ENCODE measurements at regions not wholly inside any gene's neighbourhood (a gene's known extent, or its start where the extent isn't known, plus 50 kb on each side); places are given as distances from the start of the nearest gene placed in this dataset.

GRCh38 chr21:32182449-32182848 is 96.4 kb downstream of the MIS18A start:
- Histone ChIP-seq H3K4me1 (ENCODE audit: insufficient read depth, low read length) (no peaks in the 10 kb centered on the region; the same call in 1 of the 2 replicates), H3K18ac (ENCODE audit: insufficient read length, low read depth, low read length) (no peak overlapping the region), H3K9me3 (ENCODE audit: control insufficient read depth, low read depth, low read length) (no peaks in the 10 kb centered on the region), H4K8ac (replicated peaks; ENCODE audit: insufficient read length, low read depth, low read length) (no peak overlapping the region), H3K23ac (ENCODE audit: insufficient read length, low read depth, low read length) (no peak overlapping the region), H2BK15ac (ENCODE audit: low read depth, low read length) (no peak overlapping the region), H4K5ac (ENCODE audit: insufficient read length, low read depth, low read length) (no peak overlapping the region), H4K91ac (ENCODE audit: insufficient read length, low read depth, low read length) (no peak overlapping the region), H2AK5ac (ENCODE audit: insufficient read length, low read length) (no peak overlapping the region), H3K27me3 (ENCODE audit: insufficient read depth, low read length) (no peaks in the 10 kb centered on the region), H3K56ac (ENCODE audit: insufficient read length, low read depth, low read length) (no peak overlapping the region), H3K4me2 (ENCODE audit: insufficient read depth, insufficient read length, low read length) (no peak overlapping the region), H3K27ac (ENCODE audit: insufficient read length, low read depth, low read length) (no peak overlapping the region), H3K79me1 (ENCODE audit: insufficient read depth, low read depth, low read length, poor library complexity, severe bottlenecking) (no peaks in the 10 kb centered on the region), H2BK5ac (ENCODE audit: insufficient read length, low read length) (no peak overlapping the region), H2BK20ac (ENCODE audit: low read depth, low read length, poor library complexity, severe bottlenecking) (no peak overlapping the region), H2BK12ac (ENCODE audit: insufficient read length, low read depth, low read length) (no peak overlapping the region), H2AFZ (ENCODE audit: low read length) (no peak overlapping the region), H3K4ac (ENCODE audit: low read depth, low read length) (no peak overlapping the region), H2BK120ac (ENCODE audit: low read depth, low read length, poor library complexity, severe bottlenecking) (no peak overlapping the region), H4K20me1 (ENCODE audit: control insufficient read depth, insufficient read depth, insufficient read length) (no peaks in the 10 kb centered on the region), H3T11ph (ENCODE audit: low read length) (no peak overlapping the region), H3K79me2 (ENCODE audit: insufficient read depth, low read length) (no peaks in the 10 kb centered on the region), H3K9ac (ENCODE audit: extremely low read depth, insufficient read length, low read length) (no peak overlapping the region), H3K14ac (ENCODE audit: insufficient read depth, low read length) (no peak overlapping the region), H3K23me2 (ENCODE audit: insufficient read length, low read depth, low read length, poor library complexity, severe bottlenecking) (no peaks in the 10 kb centered on the region)
- TF ChIP-seq, protein P1, sequence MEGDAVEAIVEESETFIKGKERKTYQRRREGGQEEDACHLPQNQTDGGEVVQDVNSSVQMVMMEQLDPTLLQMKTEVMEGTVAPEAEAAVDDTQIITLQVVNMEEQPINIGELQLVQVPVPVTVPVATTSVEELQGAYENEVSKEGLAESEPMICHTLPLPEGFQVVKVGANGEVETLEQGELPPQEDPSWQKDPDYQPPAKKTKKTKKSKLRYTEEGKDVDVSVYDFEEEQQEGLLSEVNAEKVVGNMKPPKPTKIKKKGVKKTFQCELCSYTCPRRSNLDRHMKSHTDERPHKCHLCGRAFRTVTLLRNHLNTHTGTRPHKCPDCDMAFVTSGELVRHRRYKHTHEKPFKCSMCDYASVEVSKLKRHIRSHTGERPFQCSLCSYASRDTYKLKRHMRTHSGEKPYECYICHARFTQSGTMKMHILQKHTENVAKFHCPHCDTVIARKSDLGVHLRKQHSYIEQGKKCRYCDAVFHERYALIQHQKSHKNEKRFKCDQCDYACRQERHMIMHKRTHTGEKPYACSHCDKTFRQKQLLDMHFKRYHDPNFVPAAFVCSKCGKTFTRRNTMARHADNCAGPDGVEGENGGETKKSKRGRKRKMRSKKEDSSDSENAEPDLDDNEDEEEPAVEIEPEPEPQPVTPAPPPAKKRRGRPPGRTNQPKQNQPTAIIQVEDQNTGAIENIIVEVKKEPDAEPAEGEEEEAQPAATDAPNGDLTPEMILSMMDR (conservative IDR thresholded peaks at IDR 0.05): no peak
- Mint-ChIP-seq H3K4me1 (peaks cover 13 to 16% of the 10 kb centered on the region in 2 experiments), H3K9me3 (no peaks in the 10 kb centered on the region; a peak in 2 of 5 replicates), H3K36me3 (ENCODE audit: insufficient read depth in 1 of 3, low read depth in 3 of 3) (no peaks in the 10 kb centered on the region), H3K27ac (no peak overlapping the region), H3K4me3 (no peak overlapping the region), H3K27me3 (ENCODE audit: low read depth) (peaks cover 2% of the 10 kb centered on the region; the same call in 1 of the 2 replicates)
- no peak for DNase-seq
- no CpG with 5 or more reads among the region's 5 CpGs for WGBS (ENCODE audit: extremely low coverage, insufficient read length, low lambda C conversion rate)
